ENCODE measurements at regions not wholly inside any gene's neighbourhood (a gene's known extent, or its start where the extent isn't known, plus 50 kb on each side); places are given as distances from the start of the nearest gene placed in this dataset.
A peak's percentile ranks its signal among the peaks of the same experiment; 100 is the strongest.
"Not testable (repeated sequence)": the region's sequence is repeated elsewhere in the genome, so short reads cannot be mapped to it uniquely, and the experiment has no call there.

GRCh38 chr2:48205137-48205798 is 109.2 kb upstream of the FOXN2 start:
- H3K27ac Mint-ChIP-seq, result no peak overlapping the region; the same call in 1 of the 2 replicates
- DNase-seq, result no peak
- peak; percentile 29; the same call in 1 of the 2 replicates for TF ChIP-seq CTCF (IDR thresholded peaks at IDR 0.05)
- H3K36me3 Mint-ChIP-seq (ENCODE audit: low read depth), result no peaks in the 10 kb centered on the region
- no peaks in the 10 kb centered on the region; the same call in 1 of the 2 replicates for H3K27me3 Mint-ChIP-seq (ENCODE audit: insufficient read depth)
- peak overlapping the region; percentile 31; the same call in 1 of the 2 replicates for H3K4me3 Mint-ChIP-seq
- no peaks in the 10 kb centered on the region for H3K9me3 Mint-ChIP-seq
- H3K4me1 Mint-ChIP-seq (ENCODE audit: low read depth), result peaks cover 38% of the 10 kb centered on the region

GRCh38 chr2:48206056-48206656 is 108.3 kb upstream of the FOXN2 start:
- not testable (repeated sequence) for H3K27ac Mint-ChIP-seq; H3K9me3 Mint-ChIP-seq; H3K4me3 Mint-ChIP-seq; H3K27me3 Mint-ChIP-seq (ENCODE audit: insufficient read depth); H3K36me3 Mint-ChIP-seq (ENCODE audit: low read depth)
- H3K4me1 Mint-ChIP-seq (ENCODE audit: low read depth), result peaks cover 45% of the 10 kb centered on the region
- DNase-seq, result peak; percentile 23

- no peaks in the 10 kb centered on the region for H3K9me3 Mint-ChIP-seq
- no peaks in the 10 kb centered on the region for H3K36me3 Mint-ChIP-seq (ENCODE audit: low read depth)
- no peaks in the 10 kb centered on the region; the same call in 1 of the 2 replicates for H3K27me3 Mint-ChIP-seq (ENCODE audit: insufficient read depth)
- H3K4me3 Mint-ChIP-seq, result no peak overlapping the region
- DNase-seq, result no peak
- no peak for TF ChIP-seq CTCF (IDR thresholded peaks at IDR 0.05)
- no peak overlapping the region for H3K27ac Mint-ChIP-seq
- peaks cover 45% of the 10 kb centered on the region for H3K4me1 Mint-ChIP-seq (ENCODE audit: low read depth)
Observed at GRCh38 chr2:48207201-48207641, 107.3 kb upstream of the FOXN2 start.

GRCh38 chr2:48207851-48208250 is 106.6 kb upstream of the FOXN2 start:
- H3K4me3 Mint-ChIP-seq, result no peak overlapping the region
- peaks cover 45% of the 10 kb centered on the region for H3K4me1 Mint-ChIP-seq (ENCODE audit: low read depth)
- no peak for TF ChIP-seq CTCF (IDR thresholded peaks at IDR 0.05)
- no peak for DNase-seq
- H3K36me3 Mint-ChIP-seq (ENCODE audit: low read depth), result no peaks in the 10 kb centered on the region
- no peak overlapping the region for H3K27ac Mint-ChIP-seq
- H3K9me3 Mint-ChIP-seq, result no peaks in the 10 kb centered on the region
- H3K27me3 Mint-ChIP-seq (ENCODE audit: insufficient read depth), result no peaks in the 10 kb centered on the region; the same call in none of the 2 replicates

- peak; percentile 61 for DNase-seq
- Mint-ChIP-seq H3K4me3 (0 out of 2 replicates have a peak overlapping the region, but pooled peaks have one; percentile 2), H3K36me3 (ENCODE audit: low read depth) (no peaks in the 10 kb centered on the region), H3K9me3 (no peaks in the 10 kb centered on the region), H3K27me3 (ENCODE audit: insufficient read depth) (no peaks in the 10 kb centered on the region; the same call in none of the 2 replicates), H3K27ac (peak overlapping the region; percentile 60), H3K4me1 (ENCODE audit: low read depth) (peaks cover 45% of the 10 kb centered on the region)
- TF ChIP-seq CTCF (IDR thresholded peaks at IDR 0.05), result no peak
Observed at GRCh38 chr2:48209214-48209885, 105.1 kb upstream of the FOXN2 start.

- no peak overlapping the region for H3K4me3 Mint-ChIP-seq
- DNase-seq, result no peak
- no peak overlapping the region for H3K27ac Mint-ChIP-seq
- TF ChIP-seq CTCF (IDR thresholded peaks at IDR 0.05), result no peak
- peaks cover 45% of the 10 kb centered on the region for H3K4me1 Mint-ChIP-seq (ENCODE audit: low read depth)
- no peaks in the 10 kb centered on the region for H3K9me3 Mint-ChIP-seq
- no peaks in the 10 kb centered on the region; the same call in 1 of the 2 replicates for H3K27me3 Mint-ChIP-seq (ENCODE audit: insufficient read depth)
- H3K36me3 Mint-ChIP-seq (ENCODE audit: low read depth), result no peaks in the 10 kb centered on the region
Observed at GRCh38 chr2:48210189-48210588, 104.3 kb upstream of the FOXN2 start.

All from HFFc6 (cell line).